HG03460 (cell line): ENCODE measurements at regions not wholly inside any gene's neighbourhood (a gene's known extent, or its start where the extent isn't known, plus 50 kb on each side); places are given as distances from the start of the nearest gene placed in this dataset.

ENCODE experiments used
- ATAC-seq: cut with Tn5 transposase; IDR thresholded peaks from one replicate; pipeline ENCODE4 v1.9.1; 2021; ENCODE audit not compliant: unreplicated experiment

- ATAC-seq = no peak
These were observed 90.8 kb downstream of the DHCR7 start for GRCh38 chr11:71357414-71357813.

- no peak for ATAC-seq
These were observed 91.3 kb downstream of the DHCR7 start for GRCh38 chr11:71356904-71357303.

- ATAC-seq = no peak
These were observed 91.8 kb downstream of the DHCR7 start for GRCh38 chr11:71356280-71356876.

GRCh38 chr11:71355281-71355680 lies 92.9 kb downstream of the DHCR7 start:
- no peak for ATAC-seq

- ATAC-seq = no peak
These were observed 93.6 kb downstream of the DHCR7 start for GRCh38 chr11:71354394-71355105.

GRCh38 chr11:71352748-71353147 lies 95.4 kb downstream of the DHCR7 start:
- ATAC-seq = no peak

GRCh38 chr11:71352226-71352625 lies 96.0 kb downstream of the DHCR7 start:
- ATAC-seq = no peak

GRCh38 chr11:71349627-71350026 lies 97.2 kb upstream of the SHANK2 start:
- ATAC-seq = no peak

GRCh38 chr11:71343828-71344400 lies 91.5 kb upstream of the SHANK2 start:
- no peak for ATAC-seq

- ATAC-seq = no peak
These were observed 90.8 kb upstream of the SHANK2 start for GRCh38 chr11:71342951-71343827.

GRCh38 chr11:71342116-71342515 lies 89.7 kb upstream of the SHANK2 start:
- ATAC-seq = no peak

- ATAC-seq = no peak
These were observed 89.2 kb upstream of the SHANK2 start for GRCh38 chr11:71341596-71341995.

- no peak for ATAC-seq
These were observed 88.8 kb upstream of the SHANK2 start for GRCh38 chr11:71341173-71341572.

GRCh38 chr11:71340086-71340606 lies 87.8 kb upstream of the SHANK2 start:
- ATAC-seq = no peak

- ATAC-seq = no peak
These were observed 87.1 kb upstream of the SHANK2 start for GRCh38 chr11:71339396-71339881.

GRCh38 chr11:71338801-71339395 lies 86.5 kb upstream of the SHANK2 start:
- no peak for ATAC-seq

- no peak for ATAC-seq
These were observed 84.8 kb upstream of the SHANK2 start for GRCh38 chr11:71336996-71337754.

- ATAC-seq = no peak
These were observed 84.0 kb upstream of the SHANK2 start for GRCh38 chr11:71336176-71336995.

GRCh38 chr11:71335371-71335770 lies 83.0 kb upstream of the SHANK2 start:
- no peak for ATAC-seq
